Astrocyte of the cerebellum (primary cell): ENCODE measurements at regions not wholly inside any gene's neighbourhood (a gene's known extent, or its start where the extent isn't known, plus 50 kb on each side); places are given as distances from the start of the nearest gene placed in this dataset.

Experiments used
- DNase-seq: peaks from one replicate; pipeline ENCODE4 v3.0.0-alpha.2; 2011; ENCODE audit warnings: low read depth
- H3K4me3 ChIP-seq: 2 replicates; pipeline ENCODE4 v1.5.1; 2011; ENCODE audit warnings: mild to moderate bottlenecking, low read depth, low read length, moderate library complexity
- CTCF ChIP-seq: IDR thresholded peaks from 2 replicates; pipeline ENCODE4 v1.5.1; 2012; ENCODE audit warnings: low read length, low read depth, moderate library complexity, mild to moderate bottlenecking; ENCODE audit errors: missing control alignments
- in situ Hi-C: cut with HindIII; loops from 2 replicates; pipeline ENCODE4 v1.10.0; 2017; ENCODE audit warnings: low sequenced_read_pairs

GRCh38 chr12:60849723-60850122 is 1253.9 kb downstream of the SLC16A7 start:
- no peak for DNase-seq
- no peak for TF ChIP-seq CTCF
- in situ Hi-C loops: no loop called here
- H3K4me3 ChIP-seq: no peak overlapping the region

- no peak for DNase-seq
- no peak overlapping the region for H3K4me3 ChIP-seq
- no peak for TF ChIP-seq CTCF
- in situ Hi-C loops: no loop called here
Observed at GRCh38 chr12:60853407-60853806, 1257.6 kb downstream of the SLC16A7 start.

GRCh38 chr12:60863421-60863820 is 1267.6 kb downstream of the SLC16A7 start:
- no peak overlapping the region for H3K4me3 ChIP-seq
- TF ChIP-seq CTCF: no peak
- in situ Hi-C loops: no loop called here
- no peak for DNase-seq

GRCh38 chr12:60872219-60872618 is 1276.4 kb downstream of the SLC16A7 start:
- no peak for DNase-seq
- no peak overlapping the region for H3K4me3 ChIP-seq
- TF ChIP-seq CTCF: no peak
- in situ Hi-C loops: no loop called here

- in situ Hi-C loops: no loop called here
- no peak overlapping the region for H3K4me3 ChIP-seq
- no peak for TF ChIP-seq CTCF
- no peak for DNase-seq
Observed at GRCh38 chr12:60872850-60873713, 1277.3 kb downstream of the SLC16A7 start.

- no peak for DNase-seq
- in situ Hi-C loops: no loop called here
- no peak overlapping the region for H3K4me3 ChIP-seq
- no peak for TF ChIP-seq CTCF
Observed at GRCh38 chr12:60874091-60874490, 1278.3 kb downstream of the SLC16A7 start.
